Retinal pigment epithelial cell (primary cell): ENCODE measurements at regions not wholly inside any gene's neighbourhood (a gene's known extent, or its start where the extent isn't known, plus 50 kb on each side); places are given as distances from the start of the nearest gene placed in this dataset.

Experiments
- DNase-seq: peaks from one replicate; pipeline ENCODE4 v3.0.0-alpha.2; 2010; ENCODE audit warnings: low read depth
- H3K4me3 ChIP-seq: 2 replicates; pipeline ENCODE4 v1.5.1; 2011; ENCODE audit warnings: mild to moderate bottlenecking, low read length, control low read depth, moderate library complexity
- TF ChIP-seq, protein P1 (sequence below): conservative IDR thresholded peaks from 2 replicates; pipeline ENCODE4 v1.5.1; 2011; ENCODE audit warnings: low read depth, low read length, control low read depth, inconsistent platforms

DNA sequence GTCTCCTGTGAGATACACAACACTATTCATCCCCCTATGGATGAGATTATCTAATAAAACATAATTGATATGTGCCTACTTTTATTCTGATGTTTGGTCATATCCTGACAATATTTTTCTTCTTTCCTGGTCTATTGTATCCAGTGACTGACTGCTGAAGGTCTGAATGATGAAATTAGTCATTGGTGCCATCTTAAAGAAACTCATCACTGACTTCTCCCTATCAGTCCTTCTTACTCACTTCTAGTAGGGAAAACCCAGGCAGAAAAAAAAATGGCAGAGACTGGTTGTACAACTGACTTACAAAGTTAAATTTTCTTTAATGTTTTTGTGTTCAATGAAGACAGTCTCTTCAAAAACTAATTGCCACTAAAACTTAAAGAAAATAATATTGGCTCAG lies 377.4 kb downstream of the HTR7 start:
- no peak for DNase-seq
- no peak overlapping the region for H3K4me3 ChIP-seq
- TF ChIP-seq, protein P1, sequence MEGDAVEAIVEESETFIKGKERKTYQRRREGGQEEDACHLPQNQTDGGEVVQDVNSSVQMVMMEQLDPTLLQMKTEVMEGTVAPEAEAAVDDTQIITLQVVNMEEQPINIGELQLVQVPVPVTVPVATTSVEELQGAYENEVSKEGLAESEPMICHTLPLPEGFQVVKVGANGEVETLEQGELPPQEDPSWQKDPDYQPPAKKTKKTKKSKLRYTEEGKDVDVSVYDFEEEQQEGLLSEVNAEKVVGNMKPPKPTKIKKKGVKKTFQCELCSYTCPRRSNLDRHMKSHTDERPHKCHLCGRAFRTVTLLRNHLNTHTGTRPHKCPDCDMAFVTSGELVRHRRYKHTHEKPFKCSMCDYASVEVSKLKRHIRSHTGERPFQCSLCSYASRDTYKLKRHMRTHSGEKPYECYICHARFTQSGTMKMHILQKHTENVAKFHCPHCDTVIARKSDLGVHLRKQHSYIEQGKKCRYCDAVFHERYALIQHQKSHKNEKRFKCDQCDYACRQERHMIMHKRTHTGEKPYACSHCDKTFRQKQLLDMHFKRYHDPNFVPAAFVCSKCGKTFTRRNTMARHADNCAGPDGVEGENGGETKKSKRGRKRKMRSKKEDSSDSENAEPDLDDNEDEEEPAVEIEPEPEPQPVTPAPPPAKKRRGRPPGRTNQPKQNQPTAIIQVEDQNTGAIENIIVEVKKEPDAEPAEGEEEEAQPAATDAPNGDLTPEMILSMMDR = no peak

DNA sequence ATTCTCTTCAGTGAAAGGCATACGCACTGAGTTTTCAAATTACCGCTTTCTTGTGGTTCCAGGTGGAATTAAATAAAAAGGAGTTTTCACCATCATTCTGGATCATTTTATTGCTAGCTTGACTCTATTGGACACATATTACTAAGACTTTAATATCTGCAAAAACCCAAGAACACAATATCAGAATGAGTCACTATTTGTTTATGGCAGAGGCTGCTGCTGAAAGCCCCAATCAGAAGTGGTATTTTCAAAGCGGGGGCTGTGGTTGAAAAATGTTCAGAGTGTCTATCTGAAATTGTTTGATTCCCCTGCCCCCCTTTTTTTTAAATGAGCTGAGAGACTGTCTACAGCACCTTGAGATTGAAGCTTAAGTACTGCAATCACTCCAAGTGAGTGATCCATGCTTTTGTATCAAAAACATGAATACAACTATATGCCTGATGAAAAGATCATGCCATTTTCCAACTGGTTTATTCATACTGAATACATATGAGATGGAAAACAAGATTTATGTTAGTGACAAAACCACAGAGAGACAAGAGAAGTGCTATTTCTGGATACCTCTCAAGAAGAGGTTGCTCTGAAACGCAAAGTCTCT lies 376.4 kb downstream of the HTR7 start:
- DNase-seq = no peak
- TF ChIP-seq, protein P1 = no peak

DNA sequence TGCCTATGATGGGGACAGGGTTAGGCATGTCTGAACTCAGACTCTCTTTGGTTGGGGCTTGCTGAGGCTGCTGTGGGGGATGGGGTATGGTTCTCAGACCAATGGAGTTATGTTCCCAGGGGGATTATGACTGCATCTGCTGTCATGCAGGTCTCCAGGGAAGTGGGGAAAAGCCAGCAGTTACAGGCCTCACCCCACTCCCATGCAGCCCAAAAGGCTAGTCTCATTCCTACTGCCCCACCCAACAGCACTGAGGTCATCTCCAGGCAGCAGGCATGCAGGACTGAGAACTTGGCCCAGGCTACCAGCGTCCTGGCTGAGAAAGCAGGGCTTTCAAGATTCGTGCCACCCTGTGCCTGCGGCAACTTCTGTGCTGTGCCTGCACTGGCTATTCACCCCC lies 373.3 kb downstream of the HTR7 start:
- TF ChIP-seq, protein P1 = no peak
- H3K4me3 ChIP-seq = no peak overlapping the region
- DNase-seq = peak; percentile 99

More for the DNA sequence above, 376.4 kb downstream of the HTR7 start:
- no peak overlapping the region for H3K4me3 ChIP-seq

DNA sequence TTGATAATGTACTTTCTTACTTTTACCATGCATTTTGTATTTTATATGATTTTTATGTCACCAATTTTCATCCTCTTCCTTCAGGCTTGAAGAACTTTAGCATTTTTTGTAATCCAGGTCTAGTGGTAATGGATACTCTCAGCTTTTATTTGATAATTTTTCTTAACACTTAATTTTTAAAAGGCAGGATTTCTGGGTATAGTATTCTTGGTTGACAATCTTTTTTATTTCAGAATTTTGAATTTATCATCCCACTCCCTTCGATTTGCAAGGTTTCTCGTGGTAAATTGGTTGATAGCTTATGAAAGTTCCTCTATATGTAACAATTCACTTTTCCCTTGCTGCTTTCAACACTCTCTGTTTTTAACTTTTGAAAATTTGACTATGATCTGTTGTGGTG lies 363.7 kb downstream of the HTR7 start:
- TF ChIP-seq, protein P1 = no peak
- H3K4me3 ChIP-seq = no peak overlapping the region
- no peak for DNase-seq

DNA sequence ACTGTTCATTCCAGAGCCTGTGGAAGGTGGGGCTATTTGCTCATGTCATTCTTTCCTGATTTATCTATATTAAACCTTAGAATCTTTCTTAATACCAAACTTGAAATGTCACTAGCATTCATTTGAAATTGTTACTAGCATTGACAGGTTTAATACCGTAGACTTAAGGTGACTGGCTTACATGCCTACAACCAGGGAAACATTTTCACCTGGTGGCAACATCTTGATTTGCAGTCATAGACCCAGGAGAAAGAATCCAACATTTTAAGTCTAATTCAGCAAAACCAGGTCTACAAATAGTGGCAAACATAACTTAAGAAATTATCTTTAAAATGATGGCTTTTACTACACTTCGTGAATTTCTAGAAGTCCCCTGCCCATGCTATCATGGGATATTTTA lies 353.7 kb downstream of the HTR7 start:
- DNase-seq = no peak
- TF ChIP-seq, protein P1 = no peak
- H3K4me3 ChIP-seq = no peak overlapping the region

DNA sequence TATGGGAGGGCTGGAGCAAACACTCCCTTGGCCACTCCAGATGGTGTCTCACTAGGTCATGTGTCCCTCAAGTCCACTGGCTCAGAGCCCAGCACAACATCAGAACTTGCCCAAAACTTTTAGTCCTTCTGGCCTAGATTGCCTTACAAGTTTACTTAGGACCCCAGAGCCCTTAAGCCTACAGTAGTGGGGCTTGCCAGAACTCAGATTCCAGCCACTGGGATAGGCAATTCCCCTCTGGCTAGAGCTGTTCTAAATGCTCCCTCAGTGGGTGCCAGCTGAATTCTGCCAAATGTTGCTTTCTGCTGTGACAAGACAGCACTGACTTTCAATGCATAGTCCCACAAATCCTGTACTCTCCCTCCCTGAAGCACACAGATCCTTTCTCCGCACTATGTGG lies 331.1 kb downstream of the HTR7 start:
- DNase-seq = no peak
- no peak overlapping the region for H3K4me3 ChIP-seq
- TF ChIP-seq, protein P1 = no peak

DNA sequence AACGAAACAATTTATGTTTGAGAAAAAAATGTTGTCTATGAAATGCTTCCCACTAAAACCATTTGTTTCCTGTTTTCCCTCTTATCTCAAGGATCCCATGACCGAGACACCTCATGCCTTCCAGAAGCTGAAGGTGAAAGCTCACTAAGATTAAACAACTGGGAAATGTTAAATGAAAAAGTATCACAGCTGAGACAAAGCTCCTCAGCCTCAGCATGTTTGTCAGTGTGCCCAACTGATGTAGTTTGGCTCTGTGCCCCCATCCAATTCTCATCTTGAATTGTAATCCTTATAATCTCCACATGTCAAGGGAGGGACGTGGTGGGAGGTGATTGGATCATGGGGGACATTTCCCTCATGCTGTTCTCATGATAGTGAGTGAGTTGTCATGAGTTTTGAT lies 327.3 kb downstream of the HTR7 start:
- TF ChIP-seq, protein P1 = no peak
- DNase-seq = peak; percentile 58
- H3K4me3 ChIP-seq = no peak overlapping the region
